Natural killer cell (primary cell): ENCODE measurements at regions not wholly inside any gene's neighbourhood (a gene's known extent, or its start where the extent isn't known, plus 50 kb on each side); places are given as distances from the start of the nearest gene placed in this dataset.

Source experiments
- ATAC-seq, 3 donors: fragments of 150-1000 bp in 2 of 3; fragments of 200-7000 bp in 1 of 3; cut with Tn5 transposase; 1 replicate in 1 of 3; 2 replicates in 2 of 3; pipeline ENCODE4 v1.10.0; 2021; ENCODE audit warnings: mild to moderate bottlenecking in 2 of 3, moderate library complexity in 2 of 3
- DNase-seq, 2 donors: peaks; one replicate each; pipeline versions ENCODE4 v3.0.0 to v3.0.0-alpha.2; 2013 to 2021; ENCODE audit warnings: mixed read lengths in 1 of 2
- H3K27ac ChIP-seq: one replicate; pipeline ENCODE4 v1.5.1; 2013; ENCODE audit warnings: mild to moderate bottlenecking, low read length
- H3K27me3 ChIP-seq: one replicate; pipeline ENCODE4 v1.6.1; 2013; ENCODE audit warnings: low read length; ENCODE audit not compliant: control insufficient read depth, insufficient read depth
- H3K36me3 ChIP-seq: one replicate; pipeline ENCODE4 v1.6.1; 2013; ENCODE audit warnings: low read length; ENCODE audit not compliant: control insufficient read depth, insufficient read depth
- H3K4me1 ChIP-seq: one replicate; pipeline ENCODE4 v1.6.1; 2013; ENCODE audit warnings: low read length; ENCODE audit not compliant: control insufficient read depth, insufficient read depth
- H3K4me3 ChIP-seq: one replicate; pipeline ENCODE4 v1.5.1; 2013; ENCODE audit warnings: low read length
- H3K9me3 ChIP-seq: one replicate; pipeline ENCODE4 v1.6.1; 2013; ENCODE audit warnings: low read length; ENCODE audit not compliant: control insufficient read depth, insufficient read depth
- H3K27ac Mint-ChIP-seq, 2 donors: one replicate each; pipeline ENCODE4 v1.8.0; 2022; ENCODE audit warnings: mild to moderate bottlenecking in 2 of 2, mixed read lengths in 2 of 2, moderate library complexity in 1 of 2
- H3K27me3 Mint-ChIP-seq, 2 donors: one replicate each; pipeline ENCODE4 v1.8.0; 2022; ENCODE audit warnings: low read depth in 2 of 2, mixed read lengths in 2 of 2
- H3K36me3 Mint-ChIP-seq: one replicate; pipeline ENCODE4 v1.8.0; 2022; ENCODE audit warnings: mixed read lengths
- H3K4me1 Mint-ChIP-seq, 2 donors: one replicate each; pipeline ENCODE4 v1.8.0; 2022; ENCODE audit warnings: mixed read lengths in 2 of 2
- H3K4me3 Mint-ChIP-seq: one replicate; pipeline ENCODE4 v1.8.0; 2022; ENCODE audit warnings: mild to moderate bottlenecking, moderate library complexity, mixed read lengths
- H3K9me3 Mint-ChIP-seq, 2 donors: one replicate each; pipeline ENCODE4 v1.8.0; 2022; ENCODE audit warnings: mixed read lengths in 2 of 2
- WGBS: methylation state at CpG from one replicate; pipeline ENCODE4 v1.1.7; 2013; ENCODE audit warnings: missing lambda C conversion rate; ENCODE audit not compliant: insufficient coverage; 5-methylcytosine and 5-hydroxymethylcytosine counted together
- intact Hi-C: fragments of 100-400 bp; cut with micrococcal nuclease; formaldehyde crosslinking; loops from one replicate; pipeline ENCODE4 v1.14.2; 2022
- TF ChIP-seq, protein P1 (sequence below): fragments of 200-600 bp; IDR thresholded peaks from one replicate; pipeline ENCODE4 v1.8.0; 2022; ENCODE audit warnings: antibody characterized with exemption

DNA sequence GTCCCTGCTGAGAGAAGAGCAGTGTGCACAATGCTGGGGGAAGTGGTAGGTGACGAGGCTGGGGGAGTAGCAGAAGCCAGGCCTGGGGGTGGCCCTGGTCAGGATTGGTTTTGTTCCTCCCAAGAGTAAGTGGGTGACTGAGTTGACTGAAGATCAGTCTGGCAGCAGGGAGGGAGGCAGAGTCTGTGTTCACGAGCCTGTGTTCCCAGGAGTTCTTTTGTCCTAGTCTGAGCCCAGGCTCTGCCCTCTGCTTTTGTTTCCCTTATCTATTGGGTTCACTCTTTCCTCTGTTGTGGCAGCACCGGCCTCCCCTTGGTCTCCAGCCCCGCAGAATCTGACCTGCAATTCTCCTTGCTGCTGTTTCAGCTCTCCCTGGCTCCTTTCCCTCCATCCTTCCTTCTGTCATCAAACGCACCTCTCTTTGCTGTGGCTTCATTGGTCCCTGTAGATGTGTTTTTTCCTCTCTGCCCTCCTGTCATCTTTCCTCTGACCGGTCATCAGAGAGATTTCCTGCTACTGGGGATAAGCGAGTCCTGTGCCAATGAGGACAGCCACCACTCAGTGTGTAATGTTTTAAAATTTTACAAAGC, 607.4 kb downstream of the KIF4B start:
- Histone ChIP-seq H3K27ac (no peak overlapping the region), H3K4me1 (no peaks in the 10 kb centered on the region), H3K4me3 (no peak overlapping the region), H3K9me3 (no peaks in the 10 kb centered on the region), H3K27me3 (no peaks in the 10 kb centered on the region), H3K36me3 (no peaks in the 10 kb centered on the region)
- no peak overlapping the region for H3K27ac Mint-ChIP-seq
- H3K9me3 Mint-ChIP-seq = peaks cover 0 to 2% of the 10 kb centered on the region in 2 donors
- intact Hi-C loops = no loop called here
- no peak overlapping the region for H3K4me3 Mint-ChIP-seq
- peaks cover 8 to 12% of the 10 kb centered on the region in 2 donors for H3K27me3 Mint-ChIP-seq
- no peaks in the 10 kb centered on the region for H3K36me3 Mint-ChIP-seq
- 4% methylated on average over 5 of the region's 7 CpGs for WGBS
- no peak for ATAC-seq
- DNase-seq = no peak
- TF ChIP-seq, protein P1, sequence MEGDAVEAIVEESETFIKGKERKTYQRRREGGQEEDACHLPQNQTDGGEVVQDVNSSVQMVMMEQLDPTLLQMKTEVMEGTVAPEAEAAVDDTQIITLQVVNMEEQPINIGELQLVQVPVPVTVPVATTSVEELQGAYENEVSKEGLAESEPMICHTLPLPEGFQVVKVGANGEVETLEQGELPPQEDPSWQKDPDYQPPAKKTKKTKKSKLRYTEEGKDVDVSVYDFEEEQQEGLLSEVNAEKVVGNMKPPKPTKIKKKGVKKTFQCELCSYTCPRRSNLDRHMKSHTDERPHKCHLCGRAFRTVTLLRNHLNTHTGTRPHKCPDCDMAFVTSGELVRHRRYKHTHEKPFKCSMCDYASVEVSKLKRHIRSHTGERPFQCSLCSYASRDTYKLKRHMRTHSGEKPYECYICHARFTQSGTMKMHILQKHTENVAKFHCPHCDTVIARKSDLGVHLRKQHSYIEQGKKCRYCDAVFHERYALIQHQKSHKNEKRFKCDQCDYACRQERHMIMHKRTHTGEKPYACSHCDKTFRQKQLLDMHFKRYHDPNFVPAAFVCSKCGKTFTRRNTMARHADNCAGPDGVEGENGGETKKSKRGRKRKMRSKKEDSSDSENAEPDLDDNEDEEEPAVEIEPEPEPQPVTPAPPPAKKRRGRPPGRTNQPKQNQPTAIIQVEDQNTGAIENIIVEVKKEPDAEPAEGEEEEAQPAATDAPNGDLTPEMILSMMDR = no peak
- H3K4me1 Mint-ChIP-seq = no peaks in the 10 kb centered on the region

DNA sequence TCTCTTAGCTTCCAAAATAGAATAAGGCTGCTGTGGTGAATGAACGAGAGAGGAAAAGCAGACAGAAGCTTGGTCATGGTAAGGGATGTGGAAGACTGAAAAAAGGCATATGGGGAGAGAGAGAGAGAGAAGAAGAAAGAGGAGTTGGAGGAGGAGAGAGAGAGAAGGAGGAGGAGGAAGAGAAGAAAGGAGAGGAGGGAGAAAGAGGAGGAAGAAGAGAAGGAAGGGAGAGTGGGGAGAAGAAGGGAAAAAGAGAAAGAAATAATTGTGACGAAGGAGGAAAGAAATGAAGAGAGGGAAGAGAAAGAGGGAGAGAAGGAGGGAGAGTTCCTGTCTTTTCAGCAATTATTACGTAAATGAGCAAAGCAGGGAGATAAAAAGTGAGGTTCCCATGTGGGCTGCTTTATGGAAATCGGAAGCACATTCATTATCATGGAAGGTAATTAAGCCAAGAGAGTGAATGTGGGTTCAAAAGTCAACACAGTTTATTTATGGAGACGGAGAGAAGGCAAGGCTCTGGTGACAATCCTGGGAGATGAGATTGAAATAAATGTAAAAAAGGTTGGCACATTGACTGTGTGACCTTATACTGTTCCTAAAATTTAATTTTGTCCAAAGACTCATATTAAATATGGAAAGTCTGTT, 611.2 kb downstream of the KIF4B start:
- intact Hi-C loops = no loop called here
- Mint-ChIP-seq H3K4me1 (no peaks in the 10 kb centered on the region), H3K9me3 (peaks cover 0 to 5% of the 10 kb centered on the region in 2 donors), H3K27me3 (peaks cover 14 to 16% of the 10 kb centered on the region in 2 donors), H3K36me3 (no peaks in the 10 kb centered on the region), H3K4me3 (no peak overlapping the region), H3K27ac (no peak overlapping the region)
- ATAC-seq (no peak), DNase-seq (no peak)
- H3K27me3 ChIP-seq = no peaks in the 10 kb centered on the region
- no peaks in the 10 kb centered on the region for H3K9me3 ChIP-seq
- H3K36me3 ChIP-seq = no peaks in the 10 kb centered on the region
- TF ChIP-seq, protein P1 = no peak
- H3K4me1 ChIP-seq = no peaks in the 10 kb centered on the region
- H3K4me3 ChIP-seq = no peak overlapping the region
- H3K27ac ChIP-seq = no peak overlapping the region
- 69% methylated on average over 5 of the region's 5 CpGs for WGBS

GRCh38 chr5:155625315-155625714, 611.8 kb downstream of the KIF4B start:
- DNase-seq (no peak), ATAC-seq (no peak)
- Histone ChIP-seq H3K36me3 (no peaks in the 10 kb centered on the region), H3K27ac (no peak overlapping the region), H3K9me3 (no peaks in the 10 kb centered on the region), H3K4me1 (no peaks in the 10 kb centered on the region), H3K27me3 (no peaks in the 10 kb centered on the region), H3K4me3 (no peak overlapping the region)
- WGBS = 60% methylated on average over 1 of the region's 3 CpGs
- Mint-ChIP-seq H3K27me3 (peaks cover 13 to 14% of the 10 kb centered on the region in 2 donors), H3K27ac (no peak overlapping the region), H3K9me3 (peaks cover 0 to 5% of the 10 kb centered on the region in 2 donors), H3K4me1 (no peaks in the 10 kb centered on the region), H3K4me3 (no peak overlapping the region), H3K36me3 (no peaks in the 10 kb centered on the region)
- intact Hi-C loops = no loop called here
- TF ChIP-seq, protein P1 = no peak
